A673 (cell line): ENCODE measurements at regions not wholly inside any gene's neighbourhood (a gene's known extent, or its start where the extent isn't known, plus 50 kb on each side); places are given as distances from the start of the nearest gene placed in this dataset.

Experiments
- BruUV-seq: library from RNA; stranded (reverse); fragments of 400-500 nt; replicated peaks from 2 replicates; lab custom pipeline; 2021; lab: Mats Ljungman, UMichigan
- CTCF ChIA-PET: fragments of 300-600 bp; sonication (Branson Sonifier 250); formaldehyde crosslinking; loops from one replicate; lab custom pipeline; 2022; ENCODE audit warnings: antibody characterized with exemption; lab: Charles Lee
- POLR2A ChIA-PET: fragments of 300-600 bp; sonication (Branson Sonifier 250); formaldehyde crosslinking; loops from one replicate; lab custom pipeline; 2022; ENCODE audit warnings: antibody characterized with exemption; ENCODE audit not compliant: low non-redundant PET; lab: Charles Lee
- DNase-seq: peaks from one replicate; pipeline ENCODE4 v3.0.0-alpha.2; 2015; ENCODE audit warnings: low spot score
- H3K27ac ChIP-seq: fragments of 200-600 bp; sonication (generic); 2 replicates; pipeline ENCODE4 v1.5.1; 2016; ENCODE audit warnings: mixed run types, low read depth, mild to moderate bottlenecking, mixed read lengths, antibody characterized with exemption, low read length; ENCODE audit not compliant: poor library complexity, severe bottlenecking
- H3K27me3 ChIP-seq: fragments of 200-600 bp; sonication (generic); replicated peaks from 2 replicates; pipeline ENCODE4 v1.6.1; 2017; ENCODE audit warnings: mixed run types, low read depth, mild to moderate bottlenecking, mixed read lengths, antibody characterized with exemption, low read length; ENCODE audit not compliant: insufficient read depth, poor library complexity
- H3K36me3 ChIP-seq: fragments of 200-600 bp; sonication (generic); 2 replicates; pipeline ENCODE4 v1.6.1; 2016; ENCODE audit warnings: mixed run types, mild to moderate bottlenecking, mixed read lengths, antibody characterized with exemption, low read length; ENCODE audit not compliant: insufficient read depth, poor library complexity, severe bottlenecking
- H3K4me1 ChIP-seq: fragments of 200-600 bp; sonication (generic); 2 replicates; pipeline ENCODE4 v1.6.1; 2017; ENCODE audit warnings: mixed run types, mild to moderate bottlenecking, mixed read lengths, antibody characterized with exemption, low read length; ENCODE audit not compliant: insufficient read depth, poor library complexity, severe bottlenecking
- H3K4me3 ChIP-seq: fragments of 200-600 bp; sonication (generic); 2 replicates; pipeline ENCODE4 v1.5.1; 2016; ENCODE audit warnings: low read depth, mixed run types, mild to moderate bottlenecking, mixed read lengths, low read length; ENCODE audit not compliant: poor library complexity, severe bottlenecking
- H3K9me3 ChIP-seq: fragments of 200-600 bp; sonication (generic); 2 replicates; pipeline ENCODE4 v1.6.1; 2016; ENCODE audit warnings: mixed run types, low read depth, mild to moderate bottlenecking, mixed read lengths, antibody characterized with exemption, low read length; ENCODE audit not compliant: poor library complexity, severe bottlenecking
- CTCF ChIP-seq: fragments of 300-800, 200-600 bp; sonication (generic); conservative IDR thresholded peaks from 2 replicates; pipeline ENCODE4 v1.5.1; 2017; ENCODE audit warnings: low read depth, mild to moderate bottlenecking, antibody characterized with exemption, low read length, moderate library complexity, mixed read lengths
- EZH2 ChIP-seq: fragments of 200-600 bp; sonication (generic); IDR thresholded peaks from 2 replicates; pipeline ENCODE4 v1.6.1; 2017; ENCODE audit warnings: borderline replicate concordance, low read depth, mild to moderate bottlenecking, mixed read lengths, antibody characterized with exemption, low read length; ENCODE audit not compliant: poor library complexity, severe bottlenecking
- intact Hi-C: fragments of 100-400 bp; cut with micrococcal nuclease; formaldehyde crosslinking; loops from one replicate; pipeline ENCODE4 v1.10.0; 2022; ENCODE audit not compliant: unreplicated experiment

GRCh38 chr3:44125882-44126281 lies 115.8 kb upstream of the TOPAZ1 start:
- Histone ChIP-seq H3K4me3 (no peak overlapping the region), H3K27me3 (no peaks in the 10 kb centered on the region), H3K36me3 (no peaks in the 10 kb centered on the region), H3K9me3 (no peaks in the 10 kb centered on the region), H3K27ac (no peak overlapping the region), H3K4me1 (no peaks in the 10 kb centered on the region)
- no peak for TF ChIP-seq EZH2
- no peak for TF ChIP-seq CTCF
- DNase-seq: no peak
- ChIA-PET POLR2A (no interaction called here), CTCF (no interaction called here)
- intact Hi-C loops: no loop called here
- no TSS peak for BruUV-seq

- intact Hi-C loops: no loop called here
- POLR2A ChIA-PET: no interaction called here
Measured at GRCh38 chr3:44128057-44128775, 113.5 kb upstream of the TOPAZ1 start.

GRCh38 chr3:44130249-44130648 lies 111.4 kb upstream of the TOPAZ1 start:
- intact Hi-C loops: no loop called here
- POLR2A ChIA-PET: no interaction called here
- H3K27ac ChIP-seq: no peak overlapping the region
- H3K4me1 ChIP-seq: no peaks in the 10 kb centered on the region
- H3K27me3 ChIP-seq: peaks cover 4% of the 10 kb centered on the region
- no peak overlapping the region for H3K4me3 ChIP-seq
- TF ChIP-seq EZH2 (no peak), CTCF (no peak)
- no peaks in the 10 kb centered on the region for H3K36me3 ChIP-seq
- CTCF ChIA-PET: no interaction called here
- BruUV-seq: no TSS peak
- H3K9me3 ChIP-seq: no peaks in the 10 kb centered on the region
- DNase-seq: no peak

More at GRCh38 chr3:44128057-44128775, 113.5 kb upstream of the TOPAZ1 start:
- H3K27ac ChIP-seq: no peak overlapping the region
- no TSS peak for BruUV-seq
- CTCF ChIA-PET: no interaction called here
- no peaks in the 10 kb centered on the region for H3K9me3 ChIP-seq
- H3K36me3 ChIP-seq: no peaks in the 10 kb centered on the region
- H3K4me3 ChIP-seq: no peak overlapping the region
- H3K4me1 ChIP-seq: no peaks in the 10 kb centered on the region
- peaks cover 4% of the 10 kb centered on the region for H3K27me3 ChIP-seq
- TF ChIP-seq CTCF (no peak), EZH2 (no peak)
- no peak for DNase-seq
